Testis (tissue), 2 donors: ENCODE measurements at regions not wholly inside any gene's neighbourhood (a gene's known extent, or its start where the extent isn't known, plus 50 kb on each side); places are given as distances from the start of the nearest gene placed in this dataset.

Experiments used
- DNase-seq: peaks from one replicate; pipeline ENCODE4 v3.0.0-alpha.2; 2019
- H3K27ac ChIP-seq, 2 donors: fragments of 200-600 bp; sonication (generic); one replicate each; pipeline ENCODE4 v1.5.1; 2019
- H3K27me3 ChIP-seq: fragments of 200-600 bp; sonication (generic); one replicate; pipeline ENCODE4 v1.5.1; 2019
- H3K36me3 ChIP-seq: fragments of 200-600 bp; sonication (generic); one replicate; pipeline ENCODE4 v1.5.1; 2017; ENCODE audit warnings: low read depth; ENCODE audit errors: missing control alignments
- H3K4me1 ChIP-seq: fragments of 200-600 bp; sonication (generic); one replicate; pipeline ENCODE4 v1.5.1; 2019
- H3K4me3 ChIP-seq, 2 donors: fragments of 200-600 bp; sonication (generic); one replicate each; pipeline ENCODE4 v1.5.1; 2017 to 2019
- H3K9me3 ChIP-seq: fragments of 200-600 bp; sonication (generic); one replicate; pipeline ENCODE4 v1.5.1; 2017
- POLR2A ChIP-seq: fragments of 450-650 bp; IDR thresholded peaks from one replicate; pipeline ENCODE4 v1.6.1; 2017; ENCODE audit warnings: antibody characterized with exemption, mild to moderate bottlenecking, moderate library complexity
- WGBS, 2 donors: methylation state at CpG; one replicate each; pipeline ENCODE4 v1.1.5; 2018; 5-methylcytosine and 5-hydroxymethylcytosine counted together
- intact Hi-C: fragments of 100-400 bp; cut with DNase I; formaldehyde crosslinking; loops from one replicate; pipeline ENCODE4 v1.15.1; 2023; ENCODE audit warnings: low total_unique reads
- TF ChIP-seq, protein P1 (sequence below), 3 experiments: fragments of 450-650 bp in 2 of 3; fragments of 200-600 bp in 1 of 3; sonication (generic) in 1 of 3; IDR thresholded peaks; one replicate each; pipeline ENCODE4 v1.5.1; 2016 to 2019; ENCODE audit warnings: antibody characterized with exemption in 3 of 3, mild to moderate bottlenecking in 2 of 3, moderate library complexity in 1 of 3

DNA sequence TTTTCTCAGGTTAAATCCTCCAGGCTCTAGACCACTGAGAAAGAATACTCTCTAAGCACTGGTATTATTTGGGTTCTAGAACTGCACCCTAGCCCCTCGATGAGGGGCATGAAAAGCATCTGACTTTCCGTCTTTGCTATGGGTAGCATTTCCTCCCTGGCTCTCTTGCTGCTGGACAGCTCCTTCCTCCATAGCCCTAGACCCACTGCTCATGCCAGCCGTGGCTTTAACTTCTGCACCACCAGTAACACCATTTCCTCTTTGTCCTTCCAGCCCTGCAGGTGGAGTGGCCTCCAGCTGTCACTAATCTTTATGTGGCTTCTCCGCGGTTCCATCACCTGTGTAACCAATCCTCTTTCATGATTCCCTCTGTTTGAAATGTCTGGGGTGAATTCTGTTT, 194.9 kb downstream of the SCP2D1 start:
- no peak for DNase-seq
- TF ChIP-seq, protein P1, sequence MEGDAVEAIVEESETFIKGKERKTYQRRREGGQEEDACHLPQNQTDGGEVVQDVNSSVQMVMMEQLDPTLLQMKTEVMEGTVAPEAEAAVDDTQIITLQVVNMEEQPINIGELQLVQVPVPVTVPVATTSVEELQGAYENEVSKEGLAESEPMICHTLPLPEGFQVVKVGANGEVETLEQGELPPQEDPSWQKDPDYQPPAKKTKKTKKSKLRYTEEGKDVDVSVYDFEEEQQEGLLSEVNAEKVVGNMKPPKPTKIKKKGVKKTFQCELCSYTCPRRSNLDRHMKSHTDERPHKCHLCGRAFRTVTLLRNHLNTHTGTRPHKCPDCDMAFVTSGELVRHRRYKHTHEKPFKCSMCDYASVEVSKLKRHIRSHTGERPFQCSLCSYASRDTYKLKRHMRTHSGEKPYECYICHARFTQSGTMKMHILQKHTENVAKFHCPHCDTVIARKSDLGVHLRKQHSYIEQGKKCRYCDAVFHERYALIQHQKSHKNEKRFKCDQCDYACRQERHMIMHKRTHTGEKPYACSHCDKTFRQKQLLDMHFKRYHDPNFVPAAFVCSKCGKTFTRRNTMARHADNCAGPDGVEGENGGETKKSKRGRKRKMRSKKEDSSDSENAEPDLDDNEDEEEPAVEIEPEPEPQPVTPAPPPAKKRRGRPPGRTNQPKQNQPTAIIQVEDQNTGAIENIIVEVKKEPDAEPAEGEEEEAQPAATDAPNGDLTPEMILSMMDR (IDR thresholded peaks at IDR 0.05), result no peak
- intact Hi-C loops, result no loop called here
- Histone ChIP-seq H3K9me3 (no peaks in the 10 kb centered on the region), H3K4me1 (peaks cover 4% of the 10 kb centered on the region), H3K27ac (no peak overlapping the region), H3K4me3 (no peak overlapping the region), H3K27me3 (no peaks in the 10 kb centered on the region), H3K36me3 (no peaks in the 10 kb centered on the region)
- WGBS, 2 donors, result 66 to 78% methylated on average over 5 of the region's 5 CpGs

DNA sequence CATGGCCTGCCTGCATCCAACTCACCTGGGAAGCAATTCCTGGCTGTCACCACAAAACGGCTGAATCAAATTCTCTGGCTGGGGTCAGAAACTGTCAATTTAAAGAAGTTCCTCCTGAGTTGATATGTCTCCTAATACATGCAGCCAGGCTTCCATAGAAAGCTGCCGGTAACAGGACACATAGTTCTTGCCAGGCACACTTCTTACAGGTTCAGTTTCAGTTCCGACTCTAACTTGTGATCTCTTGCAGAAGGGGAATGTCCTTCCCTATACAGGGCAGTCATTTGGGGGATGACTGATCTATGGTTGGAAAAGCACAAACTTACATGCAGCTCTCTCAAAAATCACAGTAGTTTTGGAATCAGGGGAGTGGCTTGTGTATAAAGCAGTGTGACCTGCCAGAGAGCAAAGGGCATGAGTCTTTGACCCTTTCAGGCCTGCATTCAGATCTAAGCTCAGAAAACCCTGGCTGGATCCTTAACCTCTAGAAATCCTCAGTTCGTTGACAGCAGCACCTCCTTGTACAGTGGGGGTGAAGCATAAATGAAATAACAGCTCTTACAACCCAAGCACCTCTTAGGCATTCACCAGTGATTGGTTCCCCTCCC, 195.6 kb downstream of the SCP2D1 start:
- intact Hi-C loops, result no loop called here

DNA sequence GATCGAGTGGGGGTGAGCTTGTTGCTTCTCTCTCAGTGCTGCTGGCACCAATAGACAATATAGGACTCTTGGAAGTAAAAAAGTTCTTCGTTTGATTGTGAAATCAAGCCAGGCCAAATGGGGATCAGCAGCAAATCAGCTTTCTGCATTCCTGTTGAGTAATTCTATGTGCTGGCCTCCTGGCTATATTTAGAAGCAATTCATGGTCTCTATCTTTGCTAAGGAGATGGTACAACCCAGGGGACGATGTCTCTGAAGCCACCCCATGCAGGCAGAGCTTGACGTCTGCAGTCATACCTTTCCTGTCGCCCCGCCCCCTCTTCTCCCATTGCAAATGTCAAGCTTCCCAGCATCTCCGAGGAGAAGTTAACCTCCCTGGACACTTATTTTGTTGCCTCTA, 199.1 kb downstream of the SCP2D1 start:
- Histone ChIP-seq H3K27ac (no peak overlapping the region), H3K36me3 (no peaks in the 10 kb centered on the region), H3K27me3 (no peaks in the 10 kb centered on the region), H3K9me3 (no peaks in the 10 kb centered on the region), H3K4me3 (no peak overlapping the region), H3K4me1 (peaks cover 4% of the 10 kb centered on the region)
- intact Hi-C loops, result no loop called here
- DNase-seq, result no peak
- WGBS, 2 donors, result 56 to 61% methylated on average over 7 of the region's 7 CpGs
- TF ChIP-seq, protein P1 (IDR thresholded peaks at IDR 0.05), result no peak
- no peak for TF ChIP-seq POLR2A

More for the DNA sequence above, 195.6 kb downstream of the SCP2D1 start:
- WGBS, 2 donors, result 79 to 86% methylated on average over 4 of the region's 4 CpGs
- DNase-seq, result no peak
- Histone ChIP-seq H3K9me3 (no peaks in the 10 kb centered on the region), H3K4me3 (no peak overlapping the region), H3K27me3 (no peaks in the 10 kb centered on the region), H3K27ac (no peak overlapping the region), H3K36me3 (no peaks in the 10 kb centered on the region), H3K4me1 (peaks cover 4% of the 10 kb centered on the region)
- TF ChIP-seq POLR2A, result no peak
- TF ChIP-seq, protein P1 (IDR thresholded peaks at IDR 0.05), result no peak

DNA sequence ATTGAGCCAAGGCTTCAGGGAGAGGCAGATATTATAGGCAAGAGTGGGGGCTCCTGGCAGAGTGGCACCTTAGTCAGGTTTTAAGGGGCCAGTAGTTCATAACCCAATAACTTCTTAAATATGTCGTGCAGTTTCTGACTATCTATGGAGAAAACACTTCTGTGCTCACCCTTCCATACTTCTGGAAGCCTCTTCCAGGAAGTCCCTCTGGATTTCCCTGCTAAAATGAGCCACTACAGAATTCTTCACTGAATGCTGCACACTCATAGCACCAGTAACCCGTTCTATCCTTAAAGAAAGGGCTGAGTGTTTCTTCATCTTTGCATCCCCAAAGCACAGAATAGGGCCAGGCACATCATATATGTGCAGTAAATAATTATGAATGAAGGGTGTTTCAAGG, 198.5 kb upstream of the SLC24A3 start:
- no peak for DNase-seq
- intact Hi-C loops, result no loop called here
- 59 to 91% methylated on average over 2 of the region's 2 CpGs for WGBS, 2 donors
- Histone ChIP-seq H3K9me3 (no peaks in the 10 kb centered on the region), H3K27me3 (no peaks in the 10 kb centered on the region), H3K27ac (no peak overlapping the region), H3K4me3 (no peak overlapping the region), H3K36me3 (no peaks in the 10 kb centered on the region), H3K4me1 (peaks cover 4% of the 10 kb centered on the region)
- TF ChIP-seq POLR2A, result no peak
- TF ChIP-seq, protein P1 (IDR thresholded peaks at IDR 0.05), result no peak

DNA sequence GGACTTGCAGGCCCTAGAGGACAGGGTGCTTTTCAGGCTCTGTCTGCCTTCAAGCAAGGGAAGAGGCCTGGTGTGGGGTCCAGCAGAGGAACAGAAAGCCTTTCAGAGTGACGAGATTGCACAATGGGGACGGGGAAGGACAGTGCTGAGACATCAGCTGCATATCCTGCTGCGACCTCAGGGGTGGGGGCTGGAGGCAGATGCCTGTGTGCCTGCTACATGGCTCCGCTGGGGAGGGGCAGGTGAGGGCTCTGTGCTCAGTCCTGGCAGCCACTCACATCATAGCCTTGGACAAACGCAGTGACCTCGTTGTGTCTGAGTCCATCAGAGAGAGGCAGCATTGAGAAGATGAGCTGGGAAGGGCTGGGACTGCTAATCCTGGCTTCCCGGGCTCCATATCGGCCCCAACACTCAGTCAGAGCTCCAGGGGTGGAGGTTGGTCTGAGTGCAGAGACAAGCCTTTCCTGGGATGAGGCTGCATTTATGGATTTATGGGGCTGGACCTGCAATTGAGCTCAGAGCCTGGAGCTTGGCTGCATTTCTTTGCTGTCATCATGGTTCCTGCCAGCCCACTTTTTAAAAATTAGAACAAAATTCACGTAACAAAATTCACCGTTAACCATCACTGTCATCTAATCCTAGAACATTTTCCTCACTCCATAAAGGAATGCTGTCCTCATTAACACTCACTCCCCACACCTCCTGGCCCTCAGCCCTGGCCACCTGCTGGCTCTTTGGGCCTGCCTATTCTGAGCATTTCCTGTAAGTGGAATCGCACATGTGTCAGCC, 196.9 kb upstream of the SLC24A3 start:
- H3K4me3 ChIP-seq, result no peak overlapping the region
- intact Hi-C loops, result no loop called here
- H3K4me1 ChIP-seq, result peaks cover 4% of the 10 kb centered on the region
- no peaks in the 10 kb centered on the region for H3K36me3 ChIP-seq
- no peak for DNase-seq
- H3K27me3 ChIP-seq, result no peaks in the 10 kb centered on the region
- TF ChIP-seq POLR2A, result no peak
- TF ChIP-seq, protein P1 (IDR thresholded peaks at IDR 0.05), result no peak
- WGBS, 2 donors, result 64 to 72% methylated on average over 7 to 11 of the region's 11 CpGs
- no peak overlapping the region for H3K27ac ChIP-seq
- no peaks in the 10 kb centered on the region for H3K9me3 ChIP-seq
